Stimulated activated CD4-positive, alpha-beta T cell treated with anti-CD3 and anti-CD28 coated beads, TNF-alpha, amount 100 ng/mL, for 24 hours (primary cell): ENCODE measurements at regions not wholly inside any gene's neighbourhood (a gene's known extent, or its start where the extent isn't known, plus 50 kb on each side); places are given as distances from the start of the nearest gene placed in this dataset.
"Not testable (repeated sequence)": the region's sequence is repeated elsewhere in the genome, so short reads cannot be mapped to it uniquely, and the experiment has no call there.

Experiments
- DNase-seq, 3 experiments: peaks; one replicate each; pipeline ENCODE4 v3.0.0-alpha.2; 2020; ENCODE audit warnings: low read depth in 3 of 3

GRCh38 chr4:127448986-127449385 is 183.8 kb upstream of the INTU start:
- DNase-seq: no peak

GRCh38 chr4:127449449-127449848 is 183.3 kb upstream of the INTU start:
- no peak for DNase-seq

- no peak for DNase-seq
Observed at GRCh38 chr4:127450276-127450675, 182.5 kb upstream of the INTU start.

- no peak for DNase-seq
Observed at GRCh38 chr4:127463883-127464282, 168.9 kb upstream of the INTU start.

- no peak for DNase-seq
Observed at GRCh38 chr4:127469542-127469941, 163.2 kb upstream of the INTU start.

- DNase-seq: no peak
Observed at GRCh38 chr4:127469959-127470809, 162.6 kb upstream of the INTU start.

- not testable (repeated sequence) for DNase-seq
Observed at GRCh38 chr4:127478271-127478670, 154.5 kb upstream of the INTU start.

- no peak for DNase-seq
Observed at GRCh38 chr4:127479031-127479622, 153.6 kb upstream of the INTU start.

GRCh38 chr4:127482049-127482448 is 150.7 kb upstream of the INTU start:
- DNase-seq: no peak

GRCh38 chr4:127484117-127484516 is 148.6 kb upstream of the INTU start:
- DNase-seq: no peak

- no peak for DNase-seq
Observed at GRCh38 chr4:127486248-127486647, 146.5 kb upstream of the INTU start.

- no peak for DNase-seq
Observed at GRCh38 chr4:127491571-127491970, 141.2 kb upstream of the INTU start.

GRCh38 chr4:127496875-127497274 is 135.9 kb upstream of the INTU start:
- not testable (repeated sequence) for DNase-seq

GRCh38 chr4:127498366-127498765 is 134.4 kb upstream of the INTU start:
- no peak for DNase-seq

GRCh38 chr4:127500242-127500641 is 132.5 kb upstream of the INTU start:
- DNase-seq: no peak

GRCh38 chr4:127501103-127501502 is 131.7 kb upstream of the INTU start:
- DNase-seq: no peak

GRCh38 chr4:127503111-127503510 is 129.6 kb upstream of the INTU start:
- DNase-seq: no peak

- no peak for DNase-seq
Observed at GRCh38 chr4:127505203-127505602, 127.6 kb upstream of the INTU start.

GRCh38 chr4:127506283-127506682 is 126.5 kb upstream of the INTU start:
- DNase-seq: no peak

GRCh38 chr4:127509155-127509554 is 123.6 kb upstream of the INTU start:
- DNase-seq: no peak

- not testable (repeated sequence) for DNase-seq
Observed at GRCh38 chr4:127512672-127513071, 120.1 kb upstream of the INTU start.

GRCh38 chr4:127515259-127515658 is 117.5 kb upstream of the INTU start:
- not testable (repeated sequence) for DNase-seq

GRCh38 chr4:127518046-127518445 is 114.7 kb upstream of the INTU start:
- DNase-seq: no peak
